Hepatocyte (in vitro differentiated cells): ENCODE measurements at regions not wholly inside any gene's neighbourhood (a gene's known extent, or its start where the extent isn't known, plus 50 kb on each side); places are given as distances from the start of the nearest gene placed in this dataset.

ENCODE experiments used
- DNase-seq: peaks from one replicate; pipeline ENCODE4 v3.0.0-alpha.2; 2016; ENCODE audit warnings: low spot score
- H2AFZ ChIP-seq: fragments of 200-600 bp; sonication (generic); 2 replicates; pipeline ENCODE4 v1.6.0; 2016; ENCODE audit warnings: antibody characterized with exemption, mild to moderate bottlenecking
- H3K27ac ChIP-seq: fragments of 200-600 bp; sonication (generic); 2 replicates; pipeline ENCODE4 v1.5.1; 2016; ENCODE audit warnings: mild to moderate bottlenecking
- H3K27me3 ChIP-seq: fragments of 200-600 bp; sonication (generic); 2 replicates; pipeline ENCODE4 v1.6.1; 2016
- H3K36me3 ChIP-seq: fragments of 200-600 bp; sonication (generic); replicated peaks from 2 replicates; pipeline ENCODE4 v1.5.1; 2016; ENCODE audit warnings: low read depth; ENCODE audit not compliant: insufficient read depth
- H3K4me1 ChIP-seq: fragments of 200-600 bp; sonication (generic); 2 replicates; pipeline ENCODE4 v1.5.1; 2016; ENCODE audit warnings: mild to moderate bottlenecking, moderate library complexity; ENCODE audit not compliant: insufficient read depth
- H3K4me2 ChIP-seq: fragments of 200-600 bp; sonication (generic); 2 replicates; pipeline ENCODE4 v1.6.0; 2016
- H3K4me3 ChIP-seq: fragments of 200-600 bp; sonication (generic); 2 replicates; pipeline ENCODE4 v1.5.1; 2016; ENCODE audit warnings: mild to moderate bottlenecking
- H3K79me2 ChIP-seq: fragments of 200-600 bp; sonication (generic); 2 replicates; pipeline ENCODE4 v1.6.0; 2017; ENCODE audit warnings: mild to moderate bottlenecking
- H3K9me2 ChIP-seq: fragments of 200-600 bp; sonication (generic); replicated peaks from 2 replicates; pipeline ENCODE4 v1.6.0; 2017; ENCODE audit warnings: mild to moderate bottlenecking; ENCODE audit not compliant: insufficient read depth
- H3K9me3 ChIP-seq: fragments of 200-600 bp; sonication (generic); 2 replicates; pipeline ENCODE4 v1.5.1; 2016; ENCODE audit warnings: low read depth, mild to moderate bottlenecking
- H4K20me1 ChIP-seq: fragments of 200-600 bp; sonication (generic); 2 replicates; pipeline ENCODE4 v1.6.0; 2016; ENCODE audit warnings: mild to moderate bottlenecking; ENCODE audit not compliant: insufficient read depth, poor library complexity, severe bottlenecking
- EZH2 ChIP-seq: fragments of 200-600 bp; sonication (generic); IDR thresholded peaks from 2 replicates; pipeline ENCODE4 v1.6.1; 2016; ENCODE audit warnings: antibody characterized with exemption, mild to moderate bottlenecking, borderline replicate concordance
- EZH2phosphoT487 ChIP-seq: fragments of 200-600 bp; sonication (generic); IDR thresholded peaks from one replicate; pipeline ENCODE4 v1.6.1; 2018; ENCODE audit warnings: antibody characterized with exemption, mild to moderate bottlenecking, low read depth, moderate library complexity; ENCODE audit not compliant: unreplicated experiment, severe bottlenecking
- WGBS: methylation state at CpG from one replicate; pipeline ENCODE4 v1.1.6; 2016; ENCODE audit warnings: low lambda C conversion rate; ENCODE audit errors: missing lambda C conversion rate; 5-methylcytosine and 5-hydroxymethylcytosine counted together
- TF ChIP-seq, protein P1 (sequence below): fragments of 200-600 bp; sonication (generic); IDR thresholded peaks from 2 replicates; pipeline ENCODE4 v1.5.1; 2016; ENCODE audit warnings: antibody characterized with exemption, mild to moderate bottlenecking; ENCODE audit not compliant: poor library complexity

DNA sequence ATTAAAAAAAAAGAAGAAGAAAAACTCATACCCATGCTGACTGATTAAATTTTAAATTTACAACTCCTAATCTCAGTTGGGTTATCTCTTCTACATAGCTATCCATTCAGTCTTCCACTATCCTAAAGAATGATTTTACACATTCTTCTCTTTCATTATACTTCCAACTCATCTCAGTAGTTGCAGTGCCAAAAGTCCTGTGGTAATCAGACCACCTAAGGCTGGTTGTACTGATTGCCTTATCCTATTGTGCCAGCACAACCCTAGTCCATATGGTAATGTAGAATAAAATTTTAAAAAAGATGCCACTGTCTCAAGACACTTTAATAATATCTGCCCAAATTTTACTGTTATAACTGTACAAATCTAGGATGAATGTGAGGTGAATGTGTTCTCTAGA is 448.0 kb downstream of the LRRIQ3 start:
- Histone ChIP-seq H3K27me3 (no peaks in the 10 kb centered on the region), H3K27ac (no peak overlapping the region), H3K79me2 (no peaks in the 10 kb centered on the region), H3K4me2 (no peak overlapping the region), H3K9me2 (no peaks in the 10 kb centered on the region), H2AFZ (no peak overlapping the region), H4K20me1 (no peaks in the 10 kb centered on the region), H3K4me3 (no peak overlapping the region), H3K36me3 (no peaks in the 10 kb centered on the region), H3K4me1 (no peaks in the 10 kb centered on the region), H3K9me3 (no peaks in the 10 kb centered on the region)
- DNase-seq = no peak
- TF ChIP-seq EZH2 (no peak), EZH2phosphoT487 (no peak)
- TF ChIP-seq, protein P1, sequence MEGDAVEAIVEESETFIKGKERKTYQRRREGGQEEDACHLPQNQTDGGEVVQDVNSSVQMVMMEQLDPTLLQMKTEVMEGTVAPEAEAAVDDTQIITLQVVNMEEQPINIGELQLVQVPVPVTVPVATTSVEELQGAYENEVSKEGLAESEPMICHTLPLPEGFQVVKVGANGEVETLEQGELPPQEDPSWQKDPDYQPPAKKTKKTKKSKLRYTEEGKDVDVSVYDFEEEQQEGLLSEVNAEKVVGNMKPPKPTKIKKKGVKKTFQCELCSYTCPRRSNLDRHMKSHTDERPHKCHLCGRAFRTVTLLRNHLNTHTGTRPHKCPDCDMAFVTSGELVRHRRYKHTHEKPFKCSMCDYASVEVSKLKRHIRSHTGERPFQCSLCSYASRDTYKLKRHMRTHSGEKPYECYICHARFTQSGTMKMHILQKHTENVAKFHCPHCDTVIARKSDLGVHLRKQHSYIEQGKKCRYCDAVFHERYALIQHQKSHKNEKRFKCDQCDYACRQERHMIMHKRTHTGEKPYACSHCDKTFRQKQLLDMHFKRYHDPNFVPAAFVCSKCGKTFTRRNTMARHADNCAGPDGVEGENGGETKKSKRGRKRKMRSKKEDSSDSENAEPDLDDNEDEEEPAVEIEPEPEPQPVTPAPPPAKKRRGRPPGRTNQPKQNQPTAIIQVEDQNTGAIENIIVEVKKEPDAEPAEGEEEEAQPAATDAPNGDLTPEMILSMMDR = no peak

DNA sequence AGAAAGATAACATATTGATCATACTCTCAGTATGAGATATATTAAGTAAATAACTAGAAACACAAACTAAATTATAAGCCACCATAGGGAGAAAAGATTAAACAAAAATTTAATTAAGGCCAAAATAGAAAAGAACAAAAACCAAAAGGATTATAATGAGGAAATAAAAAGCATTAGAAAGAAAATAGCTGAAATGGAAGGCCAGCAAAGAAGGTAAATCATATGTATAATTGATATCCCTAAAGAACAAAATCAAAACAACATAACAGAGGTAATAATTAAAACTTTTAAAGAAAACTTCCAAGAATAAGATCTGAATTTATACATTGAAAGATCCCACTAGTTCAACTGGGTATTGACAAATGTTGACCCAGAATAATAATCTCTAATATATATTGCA is 453.0 kb downstream of the LRRIQ3 start:
- no peak overlapping the region for H3K4me2 ChIP-seq
- H3K9me2 ChIP-seq = no peaks in the 10 kb centered on the region

DNA sequence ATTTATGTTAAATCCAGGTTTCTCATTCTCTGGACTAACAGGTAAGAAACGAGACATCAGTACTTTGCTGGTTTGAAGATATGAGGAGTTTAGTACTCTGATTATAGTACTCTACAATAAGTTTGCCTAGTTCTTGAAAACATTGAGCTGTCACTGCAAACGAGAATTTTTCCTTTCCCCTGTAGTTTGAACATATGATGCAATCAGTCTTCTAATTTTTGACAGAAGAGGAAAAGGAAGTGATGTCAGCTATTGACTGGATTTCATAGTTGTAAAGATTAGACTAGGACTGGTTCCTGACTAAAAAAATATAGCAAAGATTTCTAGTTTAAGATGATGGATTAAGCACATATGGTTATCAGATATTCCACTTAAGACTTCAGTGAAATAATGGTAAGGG is 461.9 kb downstream of the LRRIQ3 start:
- Histone ChIP-seq H3K79me2 (no peaks in the 10 kb centered on the region), H3K4me3 (no peak overlapping the region), H3K9me2 (no peaks in the 10 kb centered on the region), H3K4me2 (no peak overlapping the region), H4K20me1 (no peaks in the 10 kb centered on the region), H3K36me3 (no peaks in the 10 kb centered on the region), H3K27ac (no peak overlapping the region), H3K27me3 (no peaks in the 10 kb centered on the region), H2AFZ (no peak overlapping the region), H3K9me3 (no peaks in the 10 kb centered on the region), H3K4me1 (no peaks in the 10 kb centered on the region)
- TF ChIP-seq, protein P1 = no peak
- TF ChIP-seq EZH2phosphoT487 (no peak), EZH2 (no peak)
- 63% methylated on average over 2 of the region's 2 CpGs for WGBS
- no peak for DNase-seq

More for the DNA sequence above, 453.0 kb downstream of the LRRIQ3 start:
- Histone ChIP-seq H3K27me3 (no peaks in the 10 kb centered on the region), H3K4me1 (no peaks in the 10 kb centered on the region), H2AFZ (no peak overlapping the region), H3K27ac (no peak overlapping the region), H3K4me3 (no peak overlapping the region), H3K79me2 (no peaks in the 10 kb centered on the region), H3K9me3 (peaks cover 3% of the 10 kb centered on the region), H4K20me1 (no peaks in the 10 kb centered on the region), H3K36me3 (no peaks in the 10 kb centered on the region)
- no peak for DNase-seq
- TF ChIP-seq, protein P1 = no peak
- TF ChIP-seq EZH2phosphoT487 (no peak), EZH2 (no peak)

DNA sequence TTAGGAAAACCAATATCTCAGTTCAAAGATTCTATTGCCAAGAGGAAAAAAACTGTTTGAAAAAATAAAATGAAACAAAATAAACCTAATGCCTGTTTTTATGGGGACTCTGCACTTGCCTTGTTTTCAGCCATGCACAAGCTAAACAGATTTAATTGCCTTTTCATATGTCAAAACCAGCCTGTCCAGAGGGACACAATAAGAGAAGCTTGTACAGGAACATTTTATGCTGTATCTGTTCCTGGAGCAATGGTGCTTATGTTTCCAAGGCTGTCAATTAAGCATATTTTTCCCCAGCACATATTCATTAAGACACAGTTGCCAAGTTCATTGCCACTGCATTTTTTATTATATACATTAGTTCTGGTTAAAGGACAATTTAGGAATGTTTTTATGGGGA is 470.9 kb downstream of the LRRIQ3 start:
- H2AFZ ChIP-seq = no peak overlapping the region
- no peaks in the 10 kb centered on the region for H3K36me3 ChIP-seq
- no peaks in the 10 kb centered on the region for H3K9me2 ChIP-seq
- H4K20me1 ChIP-seq = no peaks in the 10 kb centered on the region
- TF ChIP-seq, protein P1 = no peak
- TF ChIP-seq EZH2 (no peak), EZH2phosphoT487 (no peak)
- H3K4me3 ChIP-seq = no peak overlapping the region
- no peak for DNase-seq
- H3K4me2 ChIP-seq = no peak overlapping the region
- no peaks in the 10 kb centered on the region for H3K9me3 ChIP-seq
- no peaks in the 10 kb centered on the region for H3K27me3 ChIP-seq
- H3K79me2 ChIP-seq = no peaks in the 10 kb centered on the region
- no peaks in the 10 kb centered on the region for H3K4me1 ChIP-seq
- no peak overlapping the region for H3K27ac ChIP-seq
